NCI-H1930 (cell line): ENCODE measurements at regions not wholly inside any gene's neighbourhood (a gene's known extent, or its start where the extent isn't known, plus 50 kb on each side); places are given as distances from the start of the nearest gene placed in this dataset.
"Not testable (repeated sequence)": the region's sequence is repeated elsewhere in the genome, so short reads cannot be mapped to it uniquely, and the experiment has no call there.

Source experiments
- DNase-seq, 2 experiments: peaks; one replicate each; lab custom pipeline; 2025; lab: John Stamatoyannopoulos, UW

- no peak for DNase-seq
Observed at GRCh38 chr4:79217025-79217424, 108.8 kb downstream of the NAA11 start.

GRCh38 chr4:79213702-79214101 lies 112.2 kb downstream of the NAA11 start:
- no peak for DNase-seq

- DNase-seq = no peak
Observed at GRCh38 chr4:79213010-79213409, 112.9 kb downstream of the NAA11 start.

- no peak for DNase-seq
Observed at GRCh38 chr4:79212311-79212710, 113.5 kb downstream of the NAA11 start.

GRCh38 chr4:79211490-79211889 lies 114.4 kb downstream of the NAA11 start:
- DNase-seq = no peak

- peak in 1 of 2 experiments; percentile 20 for DNase-seq
Observed at GRCh38 chr4:79210636-79211049, 115.2 kb downstream of the NAA11 start.

- DNase-seq = no peak
Observed at GRCh38 chr4:79209822-79210635, 115.8 kb downstream of the NAA11 start.

GRCh38 chr4:79209081-79209480 lies 116.8 kb downstream of the NAA11 start:
- DNase-seq = no peak

GRCh38 chr4:79207281-79207680 lies 118.6 kb downstream of the NAA11 start:
- no peak for DNase-seq

GRCh38 chr4:79206660-79207059 lies 119.2 kb downstream of the NAA11 start:
- DNase-seq = no peak

- DNase-seq = no peak
Observed at GRCh38 chr4:79205121-79205520, 120.7 kb downstream of the NAA11 start.

- no peak for DNase-seq
Observed at GRCh38 chr4:79201971-79202370, 123.9 kb downstream of the NAA11 start.

GRCh38 chr4:79199743-79200142 lies 126.1 kb downstream of the NAA11 start:
- DNase-seq = peak; percentile 83 to 87

- peak; percentile 84 to 87 for DNase-seq
Observed at GRCh38 chr4:79198951-79199587, 126.8 kb downstream of the NAA11 start.

GRCh38 chr4:79197275-79198009 lies 128.4 kb downstream of the NAA11 start:
- no peak for DNase-seq

GRCh38 chr4:79191292-79191691 lies 134.6 kb downstream of the NAA11 start:
- not testable (repeated sequence) for DNase-seq

GRCh38 chr4:79185526-79186045 lies 140.3 kb downstream of the NAA11 start:
- no peak for DNase-seq

- DNase-seq = no peak
Observed at GRCh38 chr4:79184476-79184875, 141.4 kb downstream of the NAA11 start.

GRCh38 chr4:79182209-79182608 lies 143.7 kb downstream of the NAA11 start:
- DNase-seq = no peak

- no peak for DNase-seq
Observed at GRCh38 chr4:79181190-79181589, 144.7 kb downstream of the NAA11 start.

GRCh38 chr4:79178760-79179159 lies 147.1 kb downstream of the NAA11 start:
- DNase-seq = no peak

GRCh38 chr4:79177388-79177787 lies 148.5 kb downstream of the NAA11 start:
- no peak for DNase-seq

- DNase-seq = no peak
Observed at GRCh38 chr4:79176351-79176750, 149.5 kb downstream of the NAA11 start.
